Mammary epithelial cell (primary cell): ENCODE measurements at regions not wholly inside any gene's neighbourhood (a gene's known extent, or its start where the extent isn't known, plus 50 kb on each side); places are given as distances from the start of the nearest gene placed in this dataset.

Experiments
- EZH2 ChIP-seq: IDR thresholded peaks from 2 replicates; pipeline ENCODE4 v1.6.1; 2012; ENCODE audit warnings: low read length, inconsistent platforms, borderline replicate concordance
- TF ChIP-seq, protein P1 (sequence below), 2 donors: IDR thresholded peaks in 1 of 2; conservative IDR thresholded peaks in 1 of 2; 2 replicates each; pipeline ENCODE4 v1.5.1; 2011 to 2012; ENCODE audit warnings: inconsistent platforms in 2 of 2, low read length in 2 of 2, mild to moderate bottlenecking in 2 of 2, control low read depth in 1 of 2, low read depth in 1 of 2; ENCODE audit not compliant: insufficient read depth in 1 of 2; ENCODE audit errors: extremely low read depth in 1 of 2

DNA sequence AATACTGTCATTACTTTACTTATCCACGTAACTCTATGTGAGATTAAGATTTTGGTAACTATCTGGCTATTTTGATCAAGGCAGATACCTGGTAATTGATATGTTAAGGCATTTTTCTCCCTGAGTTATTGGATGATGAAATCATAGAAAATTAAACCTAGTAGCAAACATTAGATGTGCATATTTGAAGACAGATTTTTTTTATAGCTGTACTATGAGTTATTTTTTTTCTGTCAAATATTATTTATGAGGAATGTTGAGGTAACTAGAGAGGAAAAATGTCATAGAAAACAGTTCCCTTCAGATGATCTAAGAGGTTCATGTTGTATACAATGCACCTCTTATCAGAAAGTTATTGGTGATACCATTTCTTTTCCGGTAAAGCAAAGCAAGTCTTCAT lies 64.9 kb upstream of the SLC38A2 start:
- TF ChIP-seq, protein P1, sequence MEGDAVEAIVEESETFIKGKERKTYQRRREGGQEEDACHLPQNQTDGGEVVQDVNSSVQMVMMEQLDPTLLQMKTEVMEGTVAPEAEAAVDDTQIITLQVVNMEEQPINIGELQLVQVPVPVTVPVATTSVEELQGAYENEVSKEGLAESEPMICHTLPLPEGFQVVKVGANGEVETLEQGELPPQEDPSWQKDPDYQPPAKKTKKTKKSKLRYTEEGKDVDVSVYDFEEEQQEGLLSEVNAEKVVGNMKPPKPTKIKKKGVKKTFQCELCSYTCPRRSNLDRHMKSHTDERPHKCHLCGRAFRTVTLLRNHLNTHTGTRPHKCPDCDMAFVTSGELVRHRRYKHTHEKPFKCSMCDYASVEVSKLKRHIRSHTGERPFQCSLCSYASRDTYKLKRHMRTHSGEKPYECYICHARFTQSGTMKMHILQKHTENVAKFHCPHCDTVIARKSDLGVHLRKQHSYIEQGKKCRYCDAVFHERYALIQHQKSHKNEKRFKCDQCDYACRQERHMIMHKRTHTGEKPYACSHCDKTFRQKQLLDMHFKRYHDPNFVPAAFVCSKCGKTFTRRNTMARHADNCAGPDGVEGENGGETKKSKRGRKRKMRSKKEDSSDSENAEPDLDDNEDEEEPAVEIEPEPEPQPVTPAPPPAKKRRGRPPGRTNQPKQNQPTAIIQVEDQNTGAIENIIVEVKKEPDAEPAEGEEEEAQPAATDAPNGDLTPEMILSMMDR (conservative IDR thresholded peaks at IDR 0.05 in 1 of 2, IDR thresholded peaks at IDR 0.05 in 1 of 2; ENCODE audit: extremely low read depth in 1 of 2, insufficient read depth in 1 of 2, low read depth in 1 of 2, low read length in 2 of 2): no peak
- no peak for TF ChIP-seq EZH2
